Activated naive CD4-positive, alpha-beta T cell treated with anti-CD3 and anti-CD28 coated beads, Interleukin-2, amount 10 ng/mL, durations not matched to agents 7 days and 5 days (primary cell): ENCODE measurements at regions not wholly inside any gene's neighbourhood (a gene's known extent, or its start where the extent isn't known, plus 50 kb on each side); places are given as distances from the start of the nearest gene placed in this dataset.

ENCODE experiments used
- CTCF ChIA-PET: fragments of 350-600 bp; sonication (Branson Sonifier 250); formaldehyde crosslinking; loops from one replicate; lab custom pipeline; 2021; ENCODE audit warnings: antibody characterized with exemption; lab: Charles Lee
- DNase-seq: peaks from one replicate; pipeline ENCODE4 v3.0.0-alpha.2; 2020
- H3K27ac Mint-ChIP-seq: one replicate; pipeline ENCODE4 v1.8.0; 2021; ENCODE audit warnings: mild to moderate bottlenecking, moderate library complexity, mixed read lengths
- H3K27me3 Mint-ChIP-seq: one replicate; pipeline ENCODE4 v1.8.0; 2021; ENCODE audit warnings: mild to moderate bottlenecking, mixed read lengths
- H3K36me3 Mint-ChIP-seq: one replicate; pipeline ENCODE4 v1.8.0; 2021; ENCODE audit warnings: mixed read lengths
- H3K4me1 Mint-ChIP-seq: one replicate; pipeline ENCODE4 v1.8.0; 2021; ENCODE audit warnings: mixed read lengths
- H3K4me3 Mint-ChIP-seq: one replicate; pipeline ENCODE4 v1.8.0; 2021; ENCODE audit warnings: mild to moderate bottlenecking, moderate library complexity, mixed read lengths
- H3K9me3 Mint-ChIP-seq: one replicate; pipeline ENCODE4 v1.8.0; 2021; ENCODE audit warnings: mixed read lengths

- Mint-ChIP-seq H3K36me3 (peaks cover 1% of the 10 kb centered on the region), H3K27me3 (peaks cover 4% of the 10 kb centered on the region), H3K27ac (no peak overlapping the region), H3K9me3 (peaks cover 7% of the 10 kb centered on the region), H3K4me3 (no peak overlapping the region), H3K4me1 (no peaks in the 10 kb centered on the region)
- CTCF ChIA-PET, result no interaction called here
- no peak for DNase-seq
These were observed 353.5 kb upstream of the B3GAT1 start for GRCh38 chr11:134765565-134765964.

GRCh38 chr11:134764966-134765365 lies 352.9 kb upstream of the B3GAT1 start:
- no peak overlapping the region for H3K27ac Mint-ChIP-seq
- H3K36me3 Mint-ChIP-seq, result peaks cover 1% of the 10 kb centered on the region

GRCh38 chr11:134764367-134764766 lies 352.3 kb upstream of the B3GAT1 start:
- CTCF ChIA-PET, result no interaction called here
- no peak overlapping the region for H3K27ac Mint-ChIP-seq
- H3K36me3 Mint-ChIP-seq, result peaks cover 1% of the 10 kb centered on the region
- H3K9me3 Mint-ChIP-seq, result peaks cover 7% of the 10 kb centered on the region
- H3K27me3 Mint-ChIP-seq, result peaks cover 4% of the 10 kb centered on the region
- no peaks in the 10 kb centered on the region for H3K4me1 Mint-ChIP-seq
- no peak for DNase-seq
- H3K4me3 Mint-ChIP-seq, result no peak overlapping the region

More at GRCh38 chr11:134764966-134765365, 352.9 kb upstream of the B3GAT1 start:
- no peak overlapping the region for H3K4me3 Mint-ChIP-seq
- H3K27me3 Mint-ChIP-seq, result peaks cover 4% of the 10 kb centered on the region
- no peaks in the 10 kb centered on the region for H3K4me1 Mint-ChIP-seq
- CTCF ChIA-PET, result no interaction called here
- DNase-seq, result no peak
- peaks cover 7% of the 10 kb centered on the region for H3K9me3 Mint-ChIP-seq

DNA sequence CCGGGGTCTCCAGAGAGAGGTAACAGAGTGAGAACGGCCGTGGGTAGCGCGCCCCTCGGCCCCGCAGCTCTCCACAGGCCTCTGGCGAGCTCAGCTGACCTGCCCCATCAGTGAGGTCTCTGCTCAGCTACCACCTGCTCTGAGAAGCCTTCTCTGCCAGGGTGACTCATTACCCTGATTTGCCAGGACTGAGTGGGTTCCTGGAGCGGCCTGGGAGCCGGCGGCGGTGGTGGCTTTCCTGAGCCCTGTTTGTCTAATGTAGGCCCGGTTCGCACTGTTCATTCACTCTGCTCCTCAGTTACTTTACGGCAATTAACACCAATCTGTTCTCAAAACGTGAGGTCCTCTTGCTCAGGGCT lies 351.0 kb upstream of the B3GAT1 start:
- Mint-ChIP-seq H3K9me3 (peaks cover 3% of the 10 kb centered on the region), H3K36me3 (no peaks in the 10 kb centered on the region), H3K4me1 (no peaks in the 10 kb centered on the region), H3K4me3 (no peak overlapping the region), H3K27ac (no peak overlapping the region), H3K27me3 (peaks cover 4% of the 10 kb centered on the region)
- no peak for DNase-seq
- CTCF ChIA-PET, result no interaction called here

DNA sequence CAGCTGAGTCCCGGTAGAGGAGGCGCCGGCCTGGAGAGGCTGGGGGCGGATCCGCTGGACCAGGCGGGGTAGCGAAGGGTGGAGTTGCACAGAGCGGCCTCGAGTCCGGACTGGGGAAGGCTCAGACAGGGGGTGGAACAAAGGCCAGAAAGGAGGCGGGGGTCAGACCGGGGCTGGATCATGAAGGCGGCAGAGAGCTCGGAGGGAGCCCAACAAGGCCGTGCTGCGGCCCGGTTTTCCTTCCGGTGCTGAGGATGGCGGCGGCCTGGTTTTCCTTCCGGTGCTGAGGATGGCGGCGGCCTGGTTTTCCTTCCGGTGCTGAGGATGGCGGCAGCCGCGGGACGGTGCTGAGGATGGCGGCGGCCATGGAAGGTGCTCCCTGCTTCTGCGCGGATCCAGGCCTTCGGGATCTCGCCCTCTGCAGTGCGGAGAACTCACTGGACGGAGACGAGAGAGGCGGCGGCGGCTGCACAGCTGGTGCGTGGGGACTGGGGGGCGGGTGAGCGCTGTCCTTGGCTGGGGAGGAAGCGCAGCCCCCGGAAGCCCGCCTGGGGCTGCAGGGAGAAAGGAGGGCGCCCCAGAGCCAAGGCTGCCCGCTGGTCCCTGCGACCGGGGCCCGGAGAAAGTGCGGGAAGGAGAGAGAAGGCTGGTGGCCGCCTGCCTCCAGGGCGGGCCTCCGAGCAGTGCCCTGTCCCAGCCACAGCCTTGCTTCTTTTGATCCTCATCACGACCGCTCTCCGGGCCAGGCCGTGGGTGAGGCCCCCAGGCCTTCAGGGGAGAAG lies 350.4 kb upstream of the B3GAT1 start:
- H3K27ac Mint-ChIP-seq, result no peak overlapping the region
- CTCF ChIA-PET, result no interaction called here
- H3K36me3 Mint-ChIP-seq, result no peaks in the 10 kb centered on the region
- peaks cover 3% of the 10 kb centered on the region for H3K9me3 Mint-ChIP-seq
- no peaks in the 10 kb centered on the region for H3K4me1 Mint-ChIP-seq
- no peak for DNase-seq
- peaks cover 4% of the 10 kb centered on the region for H3K27me3 Mint-ChIP-seq
- no peak overlapping the region for H3K4me3 Mint-ChIP-seq

DNA sequence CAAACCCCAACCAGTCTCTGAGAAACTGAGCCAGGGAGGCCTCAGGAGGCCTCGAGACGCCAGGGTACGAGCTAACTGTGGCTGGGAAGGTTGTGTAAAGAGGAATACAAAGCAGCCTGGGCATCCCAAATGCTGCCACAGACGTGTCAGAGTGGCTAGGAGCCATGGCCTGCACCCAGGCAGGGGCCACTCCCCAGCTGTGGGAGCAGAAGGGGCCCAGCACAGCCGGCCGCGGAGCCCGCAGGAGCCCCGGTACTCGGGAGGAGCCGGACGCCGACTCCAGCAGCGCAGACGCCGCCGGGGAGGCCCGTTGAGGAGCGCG lies 349.8 kb upstream of the B3GAT1 start:
- H3K4me3 Mint-ChIP-seq, result no peak overlapping the region
- H3K4me1 Mint-ChIP-seq, result no peaks in the 10 kb centered on the region
- no peak overlapping the region for H3K27ac Mint-ChIP-seq
- peaks cover 4% of the 10 kb centered on the region for H3K27me3 Mint-ChIP-seq
- no peaks in the 10 kb centered on the region for H3K36me3 Mint-ChIP-seq
- peaks cover 3% of the 10 kb centered on the region for H3K9me3 Mint-ChIP-seq
- DNase-seq, result no peak
- CTCF ChIA-PET, result no interaction called here

GRCh38 chr11:134761386-134761785 lies 349.3 kb upstream of the B3GAT1 start:
- Mint-ChIP-seq H3K9me3 (peaks cover 3% of the 10 kb centered on the region), H3K27ac (no peak overlapping the region), H3K27me3 (peaks cover 4% of the 10 kb centered on the region), H3K4me1 (no peaks in the 10 kb centered on the region), H3K36me3 (no peaks in the 10 kb centered on the region), H3K4me3 (no peak overlapping the region)
- CTCF ChIA-PET, result no interaction called here
- no peak for DNase-seq

GRCh38 chr11:134760957-134761356 lies 348.9 kb upstream of the B3GAT1 start:
- Mint-ChIP-seq H3K4me1 (no peaks in the 10 kb centered on the region), H3K27ac (no peak overlapping the region), H3K36me3 (no peaks in the 10 kb centered on the region), H3K27me3 (peaks cover 4% of the 10 kb centered on the region), H3K9me3 (peaks cover 3% of the 10 kb centered on the region), H3K4me3 (no peak overlapping the region)
- DNase-seq, result no peak
- CTCF ChIA-PET, result no interaction called here

DNA sequence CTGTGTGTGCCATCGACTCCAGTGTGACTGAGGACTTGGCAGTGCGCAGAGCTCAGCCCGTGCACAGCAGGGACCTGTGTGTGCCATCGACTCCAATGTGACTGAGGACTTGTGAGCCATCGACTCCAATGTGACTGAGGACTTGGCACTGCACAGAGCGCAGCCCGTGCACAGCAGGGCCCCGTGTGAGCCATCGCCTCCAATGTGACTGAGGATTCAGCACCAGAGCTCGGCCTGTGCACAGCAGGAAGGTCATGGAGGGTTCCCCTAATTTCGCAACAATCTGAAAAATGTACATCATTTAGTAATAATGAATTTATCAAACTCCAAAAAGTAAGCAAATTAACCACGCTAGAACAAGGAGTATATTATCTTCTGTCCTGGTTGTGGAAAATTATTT lies 348.3 kb upstream of the B3GAT1 start:
- no peak for DNase-seq
- CTCF ChIA-PET, result no interaction called here
- no peaks in the 10 kb centered on the region for H3K4me1 Mint-ChIP-seq
- H3K4me3 Mint-ChIP-seq, result no peak overlapping the region
- no peaks in the 10 kb centered on the region for H3K36me3 Mint-ChIP-seq
- peaks cover 4% of the 10 kb centered on the region for H3K27me3 Mint-ChIP-seq
- no peak overlapping the region for H3K27ac Mint-ChIP-seq
- H3K9me3 Mint-ChIP-seq, result peaks cover under 1% of the 10 kb centered on the region

DNA sequence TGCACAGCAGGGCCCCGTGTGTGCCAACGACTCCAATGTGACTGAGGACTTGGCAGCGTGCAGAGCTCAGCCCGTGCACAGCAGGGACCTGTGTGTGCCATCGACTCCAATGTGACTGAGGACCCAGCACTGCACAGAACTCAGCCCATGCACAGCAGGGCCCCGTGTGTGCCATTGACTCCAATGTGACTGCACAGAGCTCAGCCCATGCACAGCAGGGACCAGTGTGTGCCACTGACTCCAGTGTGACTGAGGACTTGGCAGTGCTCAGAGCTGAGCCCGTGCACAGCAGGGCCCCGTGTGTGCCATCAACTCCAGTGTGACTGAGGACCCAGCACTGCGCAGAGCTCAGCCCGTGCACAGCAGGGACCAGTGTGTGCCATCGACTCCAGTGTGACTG lies 347.8 kb upstream of the B3GAT1 start:
- Mint-ChIP-seq H3K4me1 (no peaks in the 10 kb centered on the region), H3K27ac (no peak overlapping the region), H3K9me3 (no peaks in the 10 kb centered on the region), H3K4me3 (no peak overlapping the region), H3K36me3 (no peaks in the 10 kb centered on the region), H3K27me3 (peaks cover 3% of the 10 kb centered on the region)
- CTCF ChIA-PET, result no interaction called here
- DNase-seq, result no peak

DNA sequence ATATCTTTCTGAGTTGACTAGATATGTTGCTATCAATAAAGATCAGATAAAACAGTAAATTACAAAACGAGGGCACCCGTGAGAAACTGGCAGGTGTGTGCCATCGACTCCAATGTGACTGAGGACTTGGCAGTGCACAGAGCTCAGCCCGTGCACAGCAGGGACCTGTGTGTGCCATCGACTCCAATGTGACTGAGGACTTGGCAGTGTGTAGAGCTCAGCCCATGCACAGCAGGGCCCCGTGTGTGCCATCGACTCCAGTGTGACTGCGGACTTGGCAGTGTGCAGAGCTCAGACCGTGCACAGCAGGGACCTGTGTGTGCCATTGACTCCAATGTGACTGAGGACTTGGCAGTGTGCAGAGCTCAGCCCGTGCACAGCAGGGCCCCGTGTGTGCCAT lies 347.2 kb upstream of the B3GAT1 start:
- Mint-ChIP-seq H3K4me1 (no peaks in the 10 kb centered on the region), H3K9me3 (no peaks in the 10 kb centered on the region), H3K4me3 (no peak overlapping the region), H3K27me3 (no peaks in the 10 kb centered on the region), H3K36me3 (no peaks in the 10 kb centered on the region), H3K27ac (no peak overlapping the region)
- CTCF ChIA-PET, result no interaction called here
- no peak for DNase-seq

- Mint-ChIP-seq H3K4me1 (no peaks in the 10 kb centered on the region), H3K27me3 (peaks cover 5% of the 10 kb centered on the region), H3K9me3 (no peaks in the 10 kb centered on the region), H3K27ac (no peak overlapping the region), H3K4me3 (no peak overlapping the region), H3K36me3 (no peaks in the 10 kb centered on the region)
- CTCF ChIA-PET, result no interaction called here
- no peak for DNase-seq
These were observed 346.4 kb upstream of the B3GAT1 start for GRCh38 chr11:134758342-134758931.

DNA sequence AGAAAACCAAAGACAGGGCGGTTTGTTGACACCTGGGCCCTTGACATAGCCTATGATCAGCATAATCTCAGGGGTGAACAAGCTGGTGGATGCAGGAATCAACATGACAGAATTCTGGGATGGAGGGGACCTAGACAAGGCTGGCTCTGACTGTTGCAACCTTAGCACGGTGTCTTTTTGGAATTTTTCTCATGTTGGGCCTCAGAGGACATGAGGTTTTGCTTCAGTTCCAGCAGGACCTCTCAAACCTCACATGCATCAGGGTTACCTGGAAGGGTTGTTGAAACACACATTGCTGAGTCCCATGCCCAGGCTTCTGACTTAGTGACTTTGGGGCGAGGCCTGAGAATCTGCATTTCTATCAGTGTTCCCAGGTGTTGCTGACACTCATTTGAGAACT lies 345.6 kb upstream of the B3GAT1 start:
- CTCF ChIA-PET, result no interaction called here
- H3K4me1 Mint-ChIP-seq, result no peaks in the 10 kb centered on the region

DNA sequence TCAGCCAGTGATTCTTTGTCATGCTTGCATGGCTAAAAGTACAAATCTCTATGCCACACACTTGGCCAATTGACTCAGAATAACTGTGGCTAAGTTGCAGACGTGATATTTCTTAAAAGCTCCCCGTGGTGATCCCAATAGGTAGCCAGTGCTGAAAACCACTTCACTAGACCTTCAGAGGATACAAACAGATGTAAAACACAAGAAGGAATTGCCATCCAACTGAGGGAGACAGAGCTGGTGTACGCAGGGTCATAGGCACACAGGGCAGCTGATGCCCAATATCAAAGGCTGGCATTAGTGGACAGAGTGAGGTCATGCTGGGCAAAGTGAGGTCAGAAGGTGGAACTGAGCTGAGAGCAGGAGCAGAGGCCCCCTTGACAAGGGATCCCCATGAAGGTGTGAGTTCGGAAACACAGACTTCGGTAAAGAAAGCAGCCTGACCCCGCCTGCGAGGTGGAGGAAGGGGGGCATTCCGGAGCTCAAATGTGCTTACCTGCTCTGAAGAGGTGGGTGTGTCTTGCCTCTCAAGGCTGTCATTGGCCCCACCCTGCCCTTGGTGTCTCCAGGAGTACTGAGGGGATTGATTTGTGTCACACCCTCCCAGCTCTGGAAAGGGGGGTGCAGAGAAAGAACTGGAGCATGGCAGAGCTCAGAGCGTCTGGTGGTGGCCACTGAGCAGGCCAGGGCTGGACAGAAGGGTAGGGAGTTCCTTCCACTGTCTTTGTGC lies 344.9 kb upstream of the B3GAT1 start:
- no peak for DNase-seq
- Mint-ChIP-seq H3K4me1 (no peaks in the 10 kb centered on the region), H3K27me3 (peaks cover 5% of the 10 kb centered on the region), H3K27ac (no peak overlapping the region), H3K36me3 (no peaks in the 10 kb centered on the region), H3K4me3 (no peak overlapping the region), H3K9me3 (no peaks in the 10 kb centered on the region)
- CTCF ChIA-PET, result interaction anchor here (0.8 kb wide), 1 partner anchor 17 kb away, joined by 3 read pairs; no protein-coding TSS in a partner anchor

More for the DNA sequence above, 345.6 kb upstream of the B3GAT1 start:
- Mint-ChIP-seq H3K27ac (no peak overlapping the region), H3K27me3 (peaks cover 5% of the 10 kb centered on the region), H3K4me3 (no peak overlapping the region), H3K9me3 (no peaks in the 10 kb centered on the region), H3K36me3 (no peaks in the 10 kb centered on the region)
- no peak for DNase-seq

DNA sequence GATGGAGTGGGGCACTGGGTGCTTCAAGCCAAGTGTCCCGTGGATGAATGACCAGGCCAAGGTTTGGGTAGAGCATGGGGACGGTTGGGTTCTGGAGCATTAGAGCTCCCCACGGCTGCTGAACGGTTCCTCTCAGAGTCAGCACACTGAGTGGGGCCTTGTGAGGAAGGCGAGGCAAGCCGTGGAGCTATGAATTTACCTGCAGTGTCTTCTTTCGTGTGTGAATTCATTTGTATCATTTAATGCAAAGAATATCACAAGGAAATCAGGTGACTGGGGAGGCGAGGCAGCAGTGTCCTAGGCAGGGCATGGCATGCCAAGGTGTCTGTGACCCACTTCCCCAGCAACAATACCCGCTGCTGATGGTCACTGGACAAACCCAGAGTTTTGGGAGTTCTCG lies 343.5 kb upstream of the B3GAT1 start:
- H3K27me3 Mint-ChIP-seq, result peaks cover 5% of the 10 kb centered on the region
- H3K36me3 Mint-ChIP-seq, result no peaks in the 10 kb centered on the region
- CTCF ChIA-PET, result no interaction called here
- H3K4me3 Mint-ChIP-seq, result no peak overlapping the region
- no peak for DNase-seq
- no peak overlapping the region for H3K27ac Mint-ChIP-seq
- H3K4me1 Mint-ChIP-seq, result no peaks in the 10 kb centered on the region
- H3K9me3 Mint-ChIP-seq, result no peaks in the 10 kb centered on the region
